GM12878 (cell line): ENCODE measurements at regions not wholly inside any gene's neighbourhood (a gene's known extent, or its start where the extent isn't known, plus 50 kb on each side); places are given as distances from the start of the nearest gene placed in this dataset.

Experiments used
- ATAC-seq: fragments of 200-7000 bp; cut with Tn5 transposase; 3 replicates; pipeline ENCODE4 v1.9.1; 2020; ENCODE audit warnings: mild to moderate bottlenecking, moderate library complexity
- BruUV-seq: library from RNA; stranded (reverse); fragments of 400-500 nt; replicated peaks from 2 replicates; lab custom pipeline; 2021; lab: Mats Ljungman, UMichigan
- CTCF ChIA-PET: fragments of 300-600 bp; sonication (Branson Sonifier 250); formaldehyde crosslinking; extraction: SDS; loops from one replicate; lab custom pipeline; 2021; ENCODE audit warnings: inconsistent platforms; lab: Yijun Ruan, JAX
- POLR2A ChIA-PET: fragments of 350-600 bp; formaldehyde crosslinking; extraction: SDS; loops from one replicate; lab custom pipeline; 2021; ENCODE audit warnings: inconsistent platforms; lab: Charles Lee
- RAD21 ChIA-PET: fragments of 300-600 bp; sonication (Branson Sonifier 250); formaldehyde crosslinking; loops from one replicate; lab custom pipeline; 2023; ENCODE audit warnings: antibody characterized with exemption; ENCODE audit not compliant: unreplicated experiment; lab: Charles Lee
- SMC1A ChIA-PET: fragments of 300-600 bp; sonication (Branson Sonifier 250); formaldehyde crosslinking; loops from one replicate; lab custom pipeline; 2023; ENCODE audit not compliant: unreplicated experiment, uncharacterized antibody; lab: Charles Lee
- DNase-seq: peaks from one replicate; pipeline ENCODE4 v3.0.0-alpha.2; 2011; ENCODE audit warnings: low read depth, low spot score
- FAIRE-seq: peaks from 3 replicates; lab custom pipeline; 2011; peaks lifted over from hg19 to GRCh38; lab: Jason Lieb, UNC
- H2AFZ ChIP-seq: 2 replicates; pipeline ENCODE4 v1.6.0; 2011; ENCODE audit warnings: low read depth, low read length, control low read depth; ENCODE audit not compliant: control insufficient read depth
- H3K27ac ChIP-seq: 2 replicates; pipeline ENCODE4 v1.5.1; 2011; ENCODE audit warnings: control low read depth; ENCODE audit not compliant: control insufficient read depth, insufficient read depth
- H3K27me3 ChIP-seq, 2 experiments: replicated peaks in 1 of 2; 2 replicates each; pipeline versions ENCODE4 v1.6.0 to v1.6.1; 2011; ENCODE audit warnings: low read length in 1 of 2; ENCODE audit not compliant: control insufficient read depth in 2 of 2, insufficient read depth in 2 of 2
- H3K36me3 ChIP-seq, 2 experiments: 2 replicates each; pipeline ENCODE4 v1.5.1; 2011; ENCODE audit warnings: low read length in 1 of 2; ENCODE audit not compliant: control insufficient read depth in 2 of 2, insufficient read depth in 2 of 2
- H3K4me1 ChIP-seq: 2 replicates; pipeline ENCODE4 v1.6.1; 2011; ENCODE audit warnings: mild to moderate bottlenecking, low read length, moderate library complexity, mixed read lengths; ENCODE audit not compliant: control insufficient read depth, insufficient read depth
- H3K4me2 ChIP-seq: 2 replicates; pipeline ENCODE4 v1.6.0; 2011; ENCODE audit warnings: control low read depth; ENCODE audit not compliant: control insufficient read depth, insufficient read depth
- H3K4me3 ChIP-seq: fragments of 200-600 bp; sonication (generic); 2 replicates; pipeline ENCODE4 v1.5.1; 2016
- H3K79me2 ChIP-seq: 2 replicates; pipeline ENCODE4 v1.6.0; 2011; ENCODE audit warnings: low read length; ENCODE audit not compliant: control insufficient read depth, insufficient read depth
- H3K9ac ChIP-seq: 2 replicates; pipeline ENCODE4 v1.8.0; 2011; ENCODE audit warnings: low read length, control low read depth, mixed read lengths; ENCODE audit not compliant: control insufficient read depth, insufficient read depth
- H3K9me3 ChIP-seq: replicated peaks from 3 replicates; pipeline ENCODE4 v1.5.1; 2011; ENCODE audit warnings: mild to moderate bottlenecking, low read length; ENCODE audit not compliant: control insufficient read depth, insufficient read depth
- H4K20me1 ChIP-seq: 2 replicates; pipeline ENCODE4 v1.6.0; 2011; ENCODE audit not compliant: control insufficient read depth, insufficient read depth
- BCL11A ChIP-seq: IDR thresholded peaks from 2 replicates; pipeline ENCODE4 v1.6.1; 2011; ENCODE audit warnings: low read depth, low read length
- CHD4 ChIP-seq: fragments of 200-600 bp; sonication (generic); IDR thresholded peaks from 2 replicates; pipeline ENCODE4 v1.6.1; 2016; ENCODE audit warnings: mild to moderate bottlenecking
- CREB1 ChIP-seq: IDR thresholded peaks from 2 replicates; pipeline ENCODE4 v1.6.1; 2012; ENCODE audit warnings: low read depth, mild to moderate bottlenecking, inconsistent platforms
- E4F1 ChIP-seq: fragments of 450-650 bp; IDR thresholded peaks from 2 replicates; pipeline ENCODE4 v1.6.1; 2018; ENCODE audit warnings: borderline replicate concordance, mild to moderate bottlenecking; ENCODE audit not compliant: partially characterized antibody
- IRF3 ChIP-seq: fragments of 450-650 bp; IDR thresholded peaks from 2 replicates; pipeline ENCODE4 v1.6.1; 2014; ENCODE audit warnings: mild to moderate bottlenecking
- MEF2B ChIP-seq: fragments of 450-650 bp; IDR thresholded peaks from 2 replicates; pipeline ENCODE4 v1.6.1; 2018; ENCODE audit warnings: mild to moderate bottlenecking, moderate library complexity; ENCODE audit not compliant: partially characterized antibody, poor library complexity, severe bottlenecking
- NR2C2 ChIP-seq: IDR thresholded peaks from 2 replicates; pipeline ENCODE4 v1.6.1; 2011; ENCODE audit warnings: borderline replicate concordance, low read depth; ENCODE audit not compliant: control insufficient read depth, insufficient read length
- PML ChIP-seq: IDR thresholded peaks from 2 replicates; pipeline ENCODE4 v1.6.1; 2012; ENCODE audit warnings: low read length, inconsistent platforms
- STAT1 ChIP-seq: fragments of 450-650 bp; conservative IDR thresholded peaks from 2 replicates; pipeline ENCODE4 v1.6.1; 2014; ENCODE audit warnings: antibody characterized with exemption, mild to moderate bottlenecking
- TARDBP ChIP-seq: IDR thresholded peaks from 2 replicates; pipeline ENCODE4 v1.6.1; 2016; ENCODE audit warnings: borderline replicate concordance
- TCF7 ChIP-seq: IDR thresholded peaks from 2 replicates; pipeline ENCODE4 v1.6.1; 2014; ENCODE audit warnings: antibody characterized with exemption, borderline replicate concordance
- ZNF274 ChIP-seq: IDR thresholded peaks from one replicate; pipeline ENCODE4 v1.8.0; 2011; ENCODE audit not compliant: insufficient read length, insufficient read depth
- WGBS: methylation state at CpG from one replicate; pipeline ENCODE4 v1.1.6; 2016; ENCODE audit warnings: low lambda C conversion rate; ENCODE audit not compliant: insufficient replicate concordance, insufficient coverage; ENCODE audit errors: missing lambda C conversion rate; 5-methylcytosine and 5-hydroxymethylcytosine counted together
- in situ Hi-C: fragments of 300-500 bp; cut with MboI; formaldehyde crosslinking; loops from 9 replicates; pipeline ENCODE4 v1.14.3; 2018; ENCODE audit warnings: mixed read lengths
- intact Hi-C: fragments of 100-400 bp; cut with micrococcal nuclease; formaldehyde crosslinking; loops from one replicate; pipeline ENCODE4 v1.14.2; 2022; ENCODE audit not compliant: unreplicated experiment

- TF ChIP-seq TCF7 = no peak
- no peak for TF ChIP-seq STAT1
- TF ChIP-seq ZNF274 = no peak
- TF ChIP-seq NR2C2 = no peak
- TF ChIP-seq, all 136 proteins: peak for 0
Observed at GRCh38 chr22:47691152-47691895, 928.9 kb downstream of the TBC1D22A start (continued).

GRCh38 chr22:47690586-47690985, 928.1 kb downstream of the TBC1D22A start:
- no peak for ATAC-seq
- in situ Hi-C loops = no loop called here
- WGBS = 16% methylated on average over 4 of the region's 4 CpGs
- H3K4me3 ChIP-seq = no peak overlapping the region
- H3K27ac ChIP-seq = no peak overlapping the region
- no peaks in the 10 kb centered on the region for H3K4me1 ChIP-seq
- DNase-seq = no peak
- H3K4me2 ChIP-seq = no peak overlapping the region
- POLR2A ChIA-PET = no interaction called here
- RAD21 ChIA-PET = no interaction called here
- H3K9ac ChIP-seq = no peak overlapping the region
- FAIRE-seq = no peak
- SMC1A ChIA-PET = no interaction called here
- CTCF ChIA-PET = no interaction called here
- BruUV-seq = no TSS peak
- H2AFZ ChIP-seq = no peak overlapping the region
- H3K79me2 ChIP-seq = no peaks in the 10 kb centered on the region
- TF ChIP-seq TARDBP = no peak
- TF ChIP-seq PML = no peak
- no peak for TF ChIP-seq E4F1
- no peak for TF ChIP-seq CHD4
- no peak for TF ChIP-seq IRF3
- TF ChIP-seq CREB1 = no peak
- no peak for TF ChIP-seq BCL11A
- no peak for TF ChIP-seq MEF2B
- intact Hi-C loops = no loop called here
- no peaks in the 10 kb centered on the region; the same call in 2 of the 3 replicates for H3K9me3 ChIP-seq
- no peaks in the 10 kb centered on the region for H3K36me3 ChIP-seq
- no peaks in the 10 kb centered on the region for H3K27me3 ChIP-seq
- H4K20me1 ChIP-seq = no peaks in the 10 kb centered on the region
